SH-SY5Y (cell line): ENCODE measurements at regions not wholly inside any gene's neighbourhood (a gene's known extent, or its start where the extent isn't known, plus 50 kb on each side); places are given as distances from the start of the nearest gene placed in this dataset.

Experiments used
- GATA2 ChIP-seq: IDR thresholded peaks from 2 replicates; pipeline ENCODE4 v1.6.1; 2011; ENCODE audit warnings: mild to moderate bottlenecking, low read depth, low read length
- GATA3 ChIP-seq: IDR thresholded peaks from 2 replicates; pipeline ENCODE4 v1.6.1; 2011; ENCODE audit warnings: low read depth, mild to moderate bottlenecking, low read length, moderate library complexity

GRCh38 chr12:20142316-20142715 lies 226.0 kb upstream of the PDE3A start:
- TF ChIP-seq GATA2 (peak; percentile 19; the same call in 1 of the 2 replicates), GATA3 (0 out of 2 replicates have a peak, but pooled peaks have one; percentile 29)
